Left ventricle myocardium inferior (tissue), 1 donor: ENCODE measurements at regions not wholly inside any gene's neighbourhood (a gene's known extent, or its start where the extent isn't known, plus 50 kb on each side); places are given as distances from the start of the nearest gene placed in this dataset.
"Not testable (repeated sequence)": the region's sequence is repeated elsewhere in the genome, so short reads cannot be mapped to it uniquely, and the experiment has no call there.

Experiments
- DNase-seq: peaks from one replicate; pipeline ENCODE4 v3.0.0-alpha.2; 2020
- H3K27ac ChIP-seq: fragments of 200-600 bp; replicated peaks from 2 replicates; pipeline ENCODE4 v1.8.0; 2021
- H3K27me3 ChIP-seq: fragments of 200-600 bp; 2 replicates; pipeline ENCODE4 v1.8.0; 2021; ENCODE audit warnings: low read depth
- H3K36me3 ChIP-seq: fragments of 200-600 bp; 2 replicates; pipeline ENCODE4 v1.8.0; 2021
- H3K4me1 ChIP-seq: fragments of 200-600 bp; 2 replicates; pipeline ENCODE4 v1.8.0; 2021
- H3K4me3 ChIP-seq: fragments of 200-600 bp; 2 replicates; pipeline ENCODE4 v1.8.0; 2021; ENCODE audit warnings: mild to moderate bottlenecking, moderate library complexity
- H3K9me3 ChIP-seq: fragments of 200-600 bp; replicated peaks from 2 replicates; pipeline ENCODE4 v1.8.0; 2021
- intact Hi-C: fragments of 100-400 bp; cut with micrococcal nuclease; formaldehyde crosslinking; loops from one replicate; pipeline ENCODE4 v1.11.0; 2022
- TF ChIP-seq, protein P1 (sequence below): fragments of 200-600 bp; IDR thresholded peaks from 2 replicates; pipeline ENCODE4 v1.8.0; 2021; ENCODE audit warnings: antibody characterized with exemption, mild to moderate bottlenecking, borderline replicate concordance
- donor health status: DM: no; HTN: yes; CAD: no; lungs with severe emphysema.

- H3K27me3 ChIP-seq, result peaks cover 14% of the 10 kb centered on the region
- H3K4me1 ChIP-seq, DNase-seq, H3K4me3 ChIP-seq, H3K9me3 ChIP-seq, intact Hi-C loops, H3K36me3 ChIP-seq, H3K27ac ChIP-seq: not testable (repeated sequence)
Measured at GRCh38 chr4:9110700-9111099, 59.5 kb upstream of the FAM90A26 start.

GRCh38 chr4:9103148-9103524, 67.1 kb upstream of the FAM90A26 start:
- DNase-seq, H3K9me3 ChIP-seq, intact Hi-C loops, H3K27ac ChIP-seq, H3K4me3 ChIP-seq, H3K4me1 ChIP-seq, H3K36me3 ChIP-seq: not testable (repeated sequence)
- TF ChIP-seq, protein P1, sequence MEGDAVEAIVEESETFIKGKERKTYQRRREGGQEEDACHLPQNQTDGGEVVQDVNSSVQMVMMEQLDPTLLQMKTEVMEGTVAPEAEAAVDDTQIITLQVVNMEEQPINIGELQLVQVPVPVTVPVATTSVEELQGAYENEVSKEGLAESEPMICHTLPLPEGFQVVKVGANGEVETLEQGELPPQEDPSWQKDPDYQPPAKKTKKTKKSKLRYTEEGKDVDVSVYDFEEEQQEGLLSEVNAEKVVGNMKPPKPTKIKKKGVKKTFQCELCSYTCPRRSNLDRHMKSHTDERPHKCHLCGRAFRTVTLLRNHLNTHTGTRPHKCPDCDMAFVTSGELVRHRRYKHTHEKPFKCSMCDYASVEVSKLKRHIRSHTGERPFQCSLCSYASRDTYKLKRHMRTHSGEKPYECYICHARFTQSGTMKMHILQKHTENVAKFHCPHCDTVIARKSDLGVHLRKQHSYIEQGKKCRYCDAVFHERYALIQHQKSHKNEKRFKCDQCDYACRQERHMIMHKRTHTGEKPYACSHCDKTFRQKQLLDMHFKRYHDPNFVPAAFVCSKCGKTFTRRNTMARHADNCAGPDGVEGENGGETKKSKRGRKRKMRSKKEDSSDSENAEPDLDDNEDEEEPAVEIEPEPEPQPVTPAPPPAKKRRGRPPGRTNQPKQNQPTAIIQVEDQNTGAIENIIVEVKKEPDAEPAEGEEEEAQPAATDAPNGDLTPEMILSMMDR, result peak; percentile 37
- peaks cover 52% of the 10 kb centered on the region for H3K27me3 ChIP-seq

- H3K27ac ChIP-seq, H3K4me1 ChIP-seq, H3K4me3 ChIP-seq, H3K36me3 ChIP-seq, DNase-seq, intact Hi-C loops, H3K9me3 ChIP-seq: not testable (repeated sequence)
- H3K27me3 ChIP-seq, result peaks cover 52% of the 10 kb centered on the region
Measured at GRCh38 chr4:9102471-9103147, 67.6 kb upstream of the FAM90A26 start.

DNA sequence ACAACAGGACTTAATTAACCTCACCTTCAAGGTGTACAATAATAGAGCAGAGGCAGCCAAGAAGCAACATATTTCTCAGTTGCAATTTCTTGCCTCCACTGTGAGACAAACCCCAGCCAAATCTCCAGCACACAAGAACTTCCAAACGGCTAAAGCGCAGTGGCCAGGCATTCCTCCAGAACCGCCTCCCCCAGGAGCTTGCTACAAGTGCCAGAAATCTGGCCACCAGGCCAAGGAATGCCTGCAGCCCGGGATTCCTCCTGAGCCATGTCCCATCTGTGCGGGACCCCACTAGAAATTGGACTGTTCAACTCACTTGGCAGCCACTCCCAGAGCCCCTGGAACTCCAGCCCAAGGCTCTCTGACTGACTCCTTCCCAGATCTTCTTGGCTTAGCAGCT, 73.9 kb upstream of the FAM90A26 start:
- intact Hi-C loops, DNase-seq: not testable (repeated sequence)
- peaks cover 26% of the 10 kb centered on the region for H3K27me3 ChIP-seq

GRCh38 chr4:9078796-9079195, 91.4 kb upstream of the FAM90A26 start:
- H3K4me1 ChIP-seq, H3K36me3 ChIP-seq, intact Hi-C loops, H3K27ac ChIP-seq, H3K9me3 ChIP-seq, H3K4me3 ChIP-seq, DNase-seq: not testable (repeated sequence)
- H3K27me3 ChIP-seq, result peaks cover 50% of the 10 kb centered on the region

More for the DNA sequence above, 73.9 kb upstream of the FAM90A26 start:
- H3K4me3 ChIP-seq, H3K4me1 ChIP-seq, H3K27ac ChIP-seq, H3K9me3 ChIP-seq, H3K36me3 ChIP-seq: not testable (repeated sequence)

DNA sequence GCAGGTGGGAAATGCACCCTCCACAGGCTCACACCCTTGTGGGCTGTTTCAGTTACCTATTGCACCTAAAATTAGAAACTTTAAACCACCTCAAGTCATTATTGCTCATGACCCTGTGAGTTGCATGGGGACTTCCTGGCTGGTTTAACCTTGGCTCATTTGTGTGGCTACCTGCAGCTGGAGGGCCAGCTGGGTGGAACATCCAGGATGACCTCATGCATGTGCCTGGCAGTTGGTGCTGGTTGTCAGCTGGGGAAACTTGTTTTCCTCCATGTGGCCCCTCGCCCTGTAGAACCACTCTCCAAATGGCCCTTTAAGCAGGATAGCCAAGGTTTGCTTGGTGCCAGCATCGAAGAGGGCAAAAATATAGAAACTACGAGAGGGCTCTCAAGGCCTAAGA, 93.2 kb upstream of the FAM90A26 start:
- DNase-seq, H3K27ac ChIP-seq, H3K4me1 ChIP-seq, H3K4me3 ChIP-seq, H3K9me3 ChIP-seq, H3K36me3 ChIP-seq, intact Hi-C loops: not testable (repeated sequence)
- peaks cover 65% of the 10 kb centered on the region for H3K27me3 ChIP-seq

DNA sequence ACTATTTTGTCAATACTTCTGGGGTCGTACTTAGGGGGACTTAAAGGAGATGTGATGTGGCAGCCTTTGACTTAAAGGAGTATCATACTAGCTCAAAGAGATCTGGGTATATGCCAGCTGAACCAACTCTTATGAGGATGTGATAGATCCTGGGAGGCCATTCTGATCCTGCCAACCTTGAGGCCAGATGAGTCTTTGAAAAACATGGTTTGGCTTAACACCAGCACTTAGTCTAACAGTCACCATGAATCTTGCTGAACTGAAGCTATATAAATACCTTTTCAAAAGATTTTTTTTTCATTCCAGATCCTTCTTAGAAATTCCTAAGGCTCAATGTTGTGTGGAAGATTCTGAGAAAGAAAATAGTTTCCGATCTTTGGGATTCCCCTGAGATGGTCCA, 93.7 kb upstream of the FAM90A26 start:
- H3K4me1 ChIP-seq, H3K9me3 ChIP-seq, H3K36me3 ChIP-seq, intact Hi-C loops, H3K27ac ChIP-seq, DNase-seq, H3K4me3 ChIP-seq: not testable (repeated sequence)
- peaks cover 65% of the 10 kb centered on the region for H3K27me3 ChIP-seq

- H3K36me3 ChIP-seq, H3K4me3 ChIP-seq, H3K4me1 ChIP-seq, intact Hi-C loops, H3K27ac ChIP-seq, DNase-seq, H3K9me3 ChIP-seq: not testable (repeated sequence)
- H3K27me3 ChIP-seq, result peaks cover 42% of the 10 kb centered on the region
Measured at GRCh38 chr4:9073371-9073770, 96.8 kb upstream of the FAM90A26 start.

DNA sequence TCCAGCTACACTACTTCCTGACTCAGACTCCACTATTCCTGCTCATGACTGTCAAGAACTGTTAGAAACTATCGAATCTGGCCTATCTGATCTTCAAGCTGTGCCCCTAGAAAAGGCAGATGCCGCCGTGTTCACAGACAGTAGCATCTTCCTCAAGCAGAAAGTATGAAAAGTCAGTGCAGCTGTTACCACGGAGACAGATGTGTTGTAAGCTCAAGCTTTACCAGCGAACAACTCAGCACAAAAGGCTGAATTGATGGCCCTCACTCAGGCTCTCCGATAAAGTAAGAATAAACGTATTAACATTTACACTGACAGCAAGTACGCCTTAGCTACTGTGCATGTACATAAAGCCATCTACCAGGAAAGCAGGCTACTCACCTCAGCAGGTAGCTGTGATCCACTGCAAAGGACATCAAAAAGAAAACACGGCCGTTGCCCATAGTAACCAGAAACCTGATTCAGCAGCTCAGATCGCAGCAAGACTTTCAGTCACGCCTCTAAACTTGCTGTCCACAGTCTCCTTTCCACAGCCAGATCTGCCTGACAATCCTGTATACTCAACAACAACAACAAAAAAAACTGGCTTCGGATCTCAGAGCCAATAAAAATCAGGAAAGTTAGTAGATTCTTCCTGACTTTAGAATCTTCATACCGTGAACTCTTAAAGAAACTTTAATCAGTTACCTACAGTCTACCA, 97.5 kb upstream of the FAM90A26 start:
- DNase-seq, H3K27ac ChIP-seq, H3K4me1 ChIP-seq, intact Hi-C loops, H3K9me3 ChIP-seq, H3K4me3 ChIP-seq, H3K36me3 ChIP-seq: not testable (repeated sequence)
- peaks cover 40% of the 10 kb centered on the region for H3K27me3 ChIP-seq

DNA sequence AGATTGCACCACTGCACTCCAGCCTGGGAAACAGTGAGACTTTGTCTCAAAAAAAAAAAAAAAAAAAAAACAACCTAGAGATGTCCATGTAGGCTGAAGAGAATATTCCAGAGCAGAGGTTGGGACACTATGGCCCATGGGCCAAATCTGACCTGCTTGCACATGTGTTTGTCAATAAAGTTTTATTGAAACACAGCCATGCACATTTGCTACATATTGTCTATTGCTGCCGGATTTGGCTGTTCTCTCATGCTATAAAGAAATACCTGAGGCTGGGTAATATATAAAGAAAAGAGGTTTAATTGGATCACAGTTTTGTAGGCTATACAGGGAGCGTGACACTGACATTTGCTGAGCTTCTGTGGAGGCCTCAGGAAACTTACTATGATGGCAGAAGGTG, 102.3 kb upstream of the FAM90A26 start:
- H3K36me3 ChIP-seq, DNase-seq, H3K4me3 ChIP-seq, intact Hi-C loops, H3K27ac ChIP-seq, H3K4me1 ChIP-seq, H3K27me3 ChIP-seq: not testable (repeated sequence)
- peaks cover 24% of the 10 kb centered on the region for H3K9me3 ChIP-seq

DNA sequence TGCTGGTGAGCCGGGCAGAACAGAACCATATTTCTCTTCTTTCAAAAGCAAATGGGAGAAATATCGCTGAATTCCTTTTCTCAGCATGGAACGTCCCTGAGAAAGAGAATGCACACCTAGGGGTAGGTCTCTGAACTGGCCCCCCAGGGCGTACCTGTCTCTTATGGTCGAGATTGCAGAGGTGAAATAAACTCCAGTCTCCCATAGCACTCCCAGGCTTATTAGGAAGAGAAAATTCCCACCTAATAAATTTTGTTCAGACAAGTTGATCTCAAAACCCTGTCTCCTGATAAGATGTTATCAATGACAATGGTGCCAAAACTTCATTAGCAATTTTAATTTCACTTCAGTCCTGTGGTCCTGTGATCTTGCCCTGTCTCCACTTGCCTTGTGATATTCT, 106.6 kb upstream of the FAM90A26 start:
- H3K4me3 ChIP-seq, H3K27ac ChIP-seq, intact Hi-C loops, H3K36me3 ChIP-seq, H3K27me3 ChIP-seq, DNase-seq, H3K4me1 ChIP-seq: not testable (repeated sequence)
- H3K9me3 ChIP-seq, result peaks cover 24% of the 10 kb centered on the region

DNA sequence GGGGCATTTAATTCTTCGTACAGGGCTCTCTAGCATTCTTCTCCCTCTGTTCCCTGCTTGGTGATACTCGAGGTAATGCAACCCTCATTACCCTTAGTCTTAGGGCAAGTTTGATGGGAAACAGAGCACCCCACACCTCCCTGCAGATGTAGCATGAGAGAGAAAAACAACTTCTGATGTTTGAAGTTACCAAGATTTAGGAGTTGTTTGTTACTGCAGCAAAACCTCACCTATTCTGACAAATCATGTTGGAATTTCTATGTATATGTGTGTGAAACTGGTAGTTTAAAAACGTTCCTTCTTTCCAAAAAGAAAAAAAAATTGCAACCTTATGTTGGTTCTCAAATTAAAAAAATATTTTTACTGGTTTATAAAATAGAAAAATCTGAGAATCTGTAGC, 145.3 kb upstream of the FAM90A26 start:
- H3K27ac ChIP-seq, intact Hi-C loops, H3K27me3 ChIP-seq, H3K36me3 ChIP-seq, H3K9me3 ChIP-seq, H3K4me3 ChIP-seq, H3K4me1 ChIP-seq, DNase-seq: not testable (repeated sequence)

- H3K27me3 ChIP-seq, result peaks cover 31% of the 10 kb centered on the region
- H3K27ac ChIP-seq, intact Hi-C loops, H3K4me3 ChIP-seq, H3K36me3 ChIP-seq, DNase-seq, H3K9me3 ChIP-seq, H3K4me1 ChIP-seq: not testable (repeated sequence)
Measured at GRCh38 chr4:9009792-9010191, 138.2 kb upstream of the HMX1 start.
